Chondrocyte (in vitro differentiated cells): ENCODE measurements at regions not wholly inside any gene's neighbourhood (a gene's known extent, or its start where the extent isn't known, plus 50 kb on each side); places are given as distances from the start of the nearest gene placed in this dataset.
A peak's percentile ranks its signal among the peaks of the same experiment; 100 is the strongest.

Experiments
- DNase-seq: peaks from one replicate; pipeline ENCODE4 v3.0.0; 2021; ENCODE audit warnings: mixed read lengths, low spot score
- H3K27ac Mint-ChIP-seq: one replicate; pipeline ENCODE4 v1.8.0; 2021; ENCODE audit warnings: mild to moderate bottlenecking, moderate library complexity, mixed read lengths; ENCODE audit not compliant: unreplicated experiment
- H3K27me3 Mint-ChIP-seq: 2 replicates; pipeline ENCODE4 v1.8.0; 2021; ENCODE audit warnings: low read depth, mixed read lengths
- H3K36me3 Mint-ChIP-seq: 2 replicates; pipeline ENCODE4 v1.8.0; 2021; ENCODE audit warnings: low read depth, mixed read lengths
- H3K4me1 Mint-ChIP-seq: 2 replicates; pipeline ENCODE4 v1.8.0; 2021; ENCODE audit warnings: low read depth, mild to moderate bottlenecking, mixed read lengths
- H3K4me3 Mint-ChIP-seq: one replicate; pipeline ENCODE4 v1.8.0; 2021; ENCODE audit warnings: mild to moderate bottlenecking, moderate library complexity, mixed read lengths; ENCODE audit not compliant: unreplicated experiment
- H3K9me3 Mint-ChIP-seq: 2 replicates; pipeline ENCODE4 v1.8.0; 2021; ENCODE audit warnings: low read depth, mixed read lengths
- TF ChIP-seq, protein P1 (sequence below): fragments of 200-600 bp; sonication (generic); IDR thresholded peaks from 2 replicates; pipeline ENCODE4 v1.5.0; 2021; ENCODE audit warnings: antibody characterized with exemption, mild to moderate bottlenecking, moderate library complexity

- Mint-ChIP-seq H3K4me3 (no peak overlapping the region), H3K27me3 (no peaks in the 10 kb centered on the region), H3K36me3 (no peaks in the 10 kb centered on the region), H3K27ac (no peak overlapping the region), H3K4me1 (peaks cover 34% of the 10 kb centered on the region), H3K9me3 (peaks cover 3% of the 10 kb centered on the region)
- TF ChIP-seq, protein P1, sequence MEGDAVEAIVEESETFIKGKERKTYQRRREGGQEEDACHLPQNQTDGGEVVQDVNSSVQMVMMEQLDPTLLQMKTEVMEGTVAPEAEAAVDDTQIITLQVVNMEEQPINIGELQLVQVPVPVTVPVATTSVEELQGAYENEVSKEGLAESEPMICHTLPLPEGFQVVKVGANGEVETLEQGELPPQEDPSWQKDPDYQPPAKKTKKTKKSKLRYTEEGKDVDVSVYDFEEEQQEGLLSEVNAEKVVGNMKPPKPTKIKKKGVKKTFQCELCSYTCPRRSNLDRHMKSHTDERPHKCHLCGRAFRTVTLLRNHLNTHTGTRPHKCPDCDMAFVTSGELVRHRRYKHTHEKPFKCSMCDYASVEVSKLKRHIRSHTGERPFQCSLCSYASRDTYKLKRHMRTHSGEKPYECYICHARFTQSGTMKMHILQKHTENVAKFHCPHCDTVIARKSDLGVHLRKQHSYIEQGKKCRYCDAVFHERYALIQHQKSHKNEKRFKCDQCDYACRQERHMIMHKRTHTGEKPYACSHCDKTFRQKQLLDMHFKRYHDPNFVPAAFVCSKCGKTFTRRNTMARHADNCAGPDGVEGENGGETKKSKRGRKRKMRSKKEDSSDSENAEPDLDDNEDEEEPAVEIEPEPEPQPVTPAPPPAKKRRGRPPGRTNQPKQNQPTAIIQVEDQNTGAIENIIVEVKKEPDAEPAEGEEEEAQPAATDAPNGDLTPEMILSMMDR = no peak
- DNase-seq = no peak
Observed at GRCh38 chr15:39313881-39314280, 267.0 kb upstream of the THBS1 start.

GRCh38 chr15:39315206-39315850, 265.6 kb upstream of the THBS1 start:
- Mint-ChIP-seq H3K36me3 (peaks cover 3% of the 10 kb centered on the region), H3K27ac (no peak overlapping the region), H3K4me1 (peaks cover 34% of the 10 kb centered on the region), H3K9me3 (peaks cover 7% of the 10 kb centered on the region), H3K4me3 (no peak overlapping the region), H3K27me3 (no peaks in the 10 kb centered on the region)
- no peak for DNase-seq
- TF ChIP-seq, protein P1 = no peak

DNA sequence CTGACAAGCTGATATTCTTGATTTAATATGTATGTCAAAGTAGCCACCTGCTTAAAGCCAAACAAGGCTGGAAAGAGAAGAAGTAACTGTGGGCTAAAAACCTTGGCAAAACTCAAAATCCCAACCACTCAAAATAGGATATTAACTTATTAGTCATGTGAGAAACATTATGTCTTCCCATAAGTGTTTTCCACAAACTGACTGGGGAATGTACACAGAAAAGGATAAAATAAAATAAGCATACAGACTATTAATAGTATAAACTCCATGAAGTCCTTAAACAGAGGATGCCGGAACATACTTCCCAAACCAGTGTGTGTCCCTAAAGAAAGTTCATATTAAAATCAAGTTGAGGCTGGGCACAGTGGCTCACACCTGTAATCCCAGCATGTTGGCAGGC, 263.7 kb upstream of the THBS1 start:
- peaks cover 8% of the 10 kb centered on the region for H3K36me3 Mint-ChIP-seq
- no peak overlapping the region for H3K4me3 Mint-ChIP-seq
- H3K27me3 Mint-ChIP-seq = no peaks in the 10 kb centered on the region
- H3K4me1 Mint-ChIP-seq = peaks cover 41% of the 10 kb centered on the region
- H3K27ac Mint-ChIP-seq = peak overlapping the region; percentile 80
- H3K9me3 Mint-ChIP-seq = peaks cover 20% of the 10 kb centered on the region
- TF ChIP-seq, protein P1 = no peak
- DNase-seq = no peak

DNA sequence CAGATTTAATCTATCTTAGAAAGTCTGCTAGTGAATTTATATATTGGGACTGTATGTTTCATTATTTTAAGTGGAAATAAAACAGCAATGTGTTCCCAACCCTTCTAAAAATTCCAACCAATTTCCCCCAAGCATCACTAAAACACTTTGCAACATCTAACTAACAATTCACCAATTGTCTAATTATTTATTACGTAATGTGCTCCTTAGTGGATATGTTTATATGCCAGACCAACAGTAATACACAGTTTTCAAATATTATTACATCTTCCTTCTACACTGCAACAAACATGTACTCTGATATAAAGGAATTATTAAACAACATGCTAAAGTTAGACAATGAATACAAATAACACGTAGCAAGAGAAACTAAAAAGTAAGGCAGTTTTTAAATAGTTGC, 262.6 kb upstream of the THBS1 start:
- peak overlapping the region; percentile 49 for H3K27ac Mint-ChIP-seq
- H3K27me3 Mint-ChIP-seq = no peaks in the 10 kb centered on the region
- no peak overlapping the region for H3K4me3 Mint-ChIP-seq
- DNase-seq = no peak
- H3K4me1 Mint-ChIP-seq = peaks cover 49% of the 10 kb centered on the region
- TF ChIP-seq, protein P1 = no peak
- H3K9me3 Mint-ChIP-seq = peaks cover 20% of the 10 kb centered on the region
- peaks cover 8% of the 10 kb centered on the region for H3K36me3 Mint-ChIP-seq

DNA sequence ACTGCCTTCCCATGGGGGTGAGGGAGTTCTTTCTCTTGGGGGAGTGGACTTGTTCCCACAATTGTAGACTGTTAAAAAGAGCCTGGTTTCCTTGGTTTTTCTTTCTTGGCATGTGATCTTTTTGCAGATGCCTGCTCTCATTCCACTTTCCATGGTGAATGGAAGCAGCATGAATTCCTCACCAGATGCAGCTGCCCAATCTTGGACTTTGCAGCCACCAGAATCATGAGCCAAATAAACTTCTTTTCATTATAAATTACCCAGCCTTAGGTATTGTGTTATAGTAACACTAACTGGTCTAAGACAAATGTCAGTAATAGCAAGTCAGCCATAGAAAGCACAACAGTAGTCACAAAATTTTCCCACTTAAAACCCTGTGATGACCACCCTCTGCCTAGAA, 260.5 kb upstream of the THBS1 start:
- TF ChIP-seq, protein P1 = no peak
- H3K36me3 Mint-ChIP-seq = peaks cover 8% of the 10 kb centered on the region

More for the DNA sequence above, 260.5 kb upstream of the THBS1 start:
- DNase-seq = no peak
- Mint-ChIP-seq H3K9me3 (peaks cover 20% of the 10 kb centered on the region), H3K4me1 (peaks cover 48% of the 10 kb centered on the region), H3K4me3 (no peak overlapping the region), H3K27ac (no peak overlapping the region), H3K27me3 (no peaks in the 10 kb centered on the region)
